MG63 (cell line): ENCODE measurements at regions not wholly inside any gene's neighbourhood (a gene's known extent, or its start where the extent isn't known, plus 50 kb on each side); places are given as distances from the start of the nearest gene placed in this dataset.

ENCODE experiments used
- DNase-seq: peaks from one replicate; pipeline ENCODE4 v3.0.0-alpha.2; 2020
- H3K27me3 ChIP-seq: fragments of 250-450 bp; sonication (Bioruptor Pico); 2 replicates; pipeline ENCODE4 v1.5.1; 2020; ENCODE audit warnings: mild to moderate bottlenecking, moderate library complexity
- H3K36me3 ChIP-seq: fragments of 250-450 bp; sonication (Bioruptor Pico); 2 replicates; pipeline ENCODE4 v1.5.1; 2020; ENCODE audit warnings: mild to moderate bottlenecking, moderate library complexity
- H3K4me3 ChIP-seq: fragments of 250-450 bp; sonication (Bioruptor Pico); 2 replicates; pipeline ENCODE4 v1.5.1; 2020; ENCODE audit warnings: mild to moderate bottlenecking, moderate library complexity
- H3K9me3 ChIP-seq: fragments of 250-450 bp; sonication (Bioruptor Pico); 2 replicates; pipeline ENCODE4 v1.5.1; 2020; ENCODE audit warnings: mild to moderate bottlenecking, moderate library complexity

DNA sequence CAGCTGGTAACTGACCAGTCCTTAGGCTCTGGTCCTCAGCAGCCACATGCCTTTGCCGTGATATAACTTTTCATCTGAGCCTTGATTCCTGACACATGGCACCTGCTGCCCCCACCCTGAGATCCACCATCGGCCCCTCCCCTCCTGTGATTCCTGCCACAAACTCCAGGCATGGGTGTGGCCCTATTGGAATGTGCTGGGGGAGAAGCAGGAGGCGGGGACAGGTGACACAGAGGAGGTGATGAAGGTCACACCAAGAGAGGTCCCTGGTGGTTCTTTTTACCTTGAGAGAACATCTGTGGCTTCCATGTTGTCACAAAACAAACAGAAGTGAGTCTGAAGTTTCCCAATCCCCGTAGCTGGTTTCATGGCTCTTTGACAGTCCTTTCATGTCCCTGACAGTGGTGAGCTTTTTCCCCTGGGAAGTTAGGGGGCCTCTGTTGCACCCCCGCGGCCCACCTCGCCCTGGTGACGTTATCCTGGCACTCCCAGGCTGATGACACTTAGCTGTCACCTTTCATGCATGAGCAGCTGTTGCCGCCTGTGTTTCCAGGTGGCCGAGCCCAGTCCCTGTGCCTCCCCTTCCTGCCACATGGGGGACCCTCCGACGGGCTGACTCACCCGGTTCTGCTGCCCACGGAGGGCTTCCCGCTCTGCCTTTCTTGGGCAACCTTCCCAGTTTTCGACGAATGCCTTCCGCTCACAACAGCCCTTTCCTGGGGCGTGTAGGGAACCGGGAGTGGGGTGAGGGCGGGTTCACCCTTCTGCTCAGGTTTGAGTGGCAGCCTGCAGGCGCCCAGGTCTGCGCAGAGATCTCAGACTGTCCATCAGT, 66.3 kb upstream of the GLI2 start:
- H3K27me3 ChIP-seq: no peaks in the 10 kb centered on the region
- no peak overlapping the region for H3K4me3 ChIP-seq
- peaks cover 26% of the 10 kb centered on the region for H3K9me3 ChIP-seq
- no peak for DNase-seq
- H3K36me3 ChIP-seq: no peaks in the 10 kb centered on the region

DNA sequence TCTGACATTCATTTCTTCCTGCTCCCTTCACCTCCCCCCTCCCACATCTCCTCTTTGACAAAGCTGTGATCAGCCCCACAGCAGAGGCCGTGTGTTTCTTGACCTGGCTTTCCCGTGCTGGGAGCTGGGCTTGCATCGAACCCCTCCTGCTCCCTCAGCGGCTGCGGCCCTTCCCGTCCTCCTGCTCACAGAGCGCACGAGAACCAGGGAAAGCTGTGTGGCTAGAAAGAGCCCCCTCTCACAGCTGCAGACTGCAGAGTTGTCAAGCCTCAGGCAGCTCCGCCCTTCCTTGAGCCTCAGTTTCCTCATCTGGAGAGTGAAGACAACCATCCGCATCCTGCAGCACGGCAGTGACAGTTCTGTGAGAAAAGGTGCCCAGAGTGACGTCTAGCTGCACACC, 65.7 kb upstream of the GLI2 start:
- H3K9me3 ChIP-seq: peaks cover 22% of the 10 kb centered on the region
- no peaks in the 10 kb centered on the region for H3K27me3 ChIP-seq
- no peak for DNase-seq
- no peak overlapping the region for H3K4me3 ChIP-seq
- no peaks in the 10 kb centered on the region for H3K36me3 ChIP-seq

DNA sequence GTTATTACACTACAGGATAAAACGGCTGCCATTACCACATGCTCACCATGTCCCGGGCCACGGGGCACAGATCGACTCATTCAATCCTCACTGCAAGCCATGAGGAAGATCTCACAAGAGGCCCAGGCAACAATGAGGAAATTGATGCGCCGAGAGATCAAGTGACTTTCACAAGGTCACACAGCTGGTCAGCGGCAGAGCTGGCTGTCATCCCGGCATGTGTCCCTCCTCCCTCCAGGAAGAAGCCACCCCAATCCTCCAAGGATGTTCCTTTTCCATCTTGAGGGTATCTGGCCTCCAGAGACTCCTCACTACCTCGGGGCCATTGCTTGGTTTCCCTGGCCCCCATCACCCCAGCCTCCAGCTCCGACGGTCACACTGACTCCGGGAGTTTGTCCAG, 65.3 kb upstream of the GLI2 start:
- no peak for DNase-seq
- peaks cover 18% of the 10 kb centered on the region for H3K9me3 ChIP-seq
- H3K4me3 ChIP-seq: no peak overlapping the region
- no peaks in the 10 kb centered on the region for H3K36me3 ChIP-seq
- no peaks in the 10 kb centered on the region for H3K27me3 ChIP-seq

DNA sequence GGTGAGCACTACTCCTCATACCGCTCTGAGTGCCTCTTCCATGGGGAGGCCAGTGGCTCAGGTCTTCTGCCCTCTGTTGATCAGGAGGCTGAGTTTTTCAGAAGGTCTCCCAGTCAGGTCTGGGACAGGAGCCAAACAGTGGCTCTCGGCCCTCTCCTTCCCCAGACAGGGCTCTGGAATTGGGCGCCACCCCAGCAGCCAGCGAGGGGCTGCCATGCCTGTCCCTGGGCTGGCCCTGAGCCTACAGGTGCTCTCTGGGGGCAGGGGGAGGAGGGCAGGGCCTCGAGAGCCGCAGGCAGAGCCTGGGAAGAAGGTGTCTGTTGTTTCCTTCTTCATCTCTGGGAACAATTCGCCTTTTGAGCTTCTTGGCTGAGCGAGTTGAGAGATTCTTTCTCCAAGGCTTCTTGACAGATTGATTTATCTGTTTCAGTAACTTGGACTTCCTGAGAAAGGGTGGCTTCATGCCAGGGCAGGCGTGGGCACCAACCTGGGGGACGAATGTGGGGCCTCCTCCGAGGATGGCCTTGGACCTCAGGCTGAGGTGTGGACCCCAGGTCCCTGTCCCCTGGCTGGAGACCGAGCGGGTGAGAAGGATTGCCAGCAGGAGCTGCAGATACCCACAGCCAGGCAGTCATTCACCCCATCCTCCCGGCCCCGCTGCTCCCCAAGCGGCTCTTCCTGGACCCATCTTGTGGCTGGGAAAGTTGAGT, 64.7 kb upstream of the GLI2 start:
- peaks cover 12% of the 10 kb centered on the region for H3K9me3 ChIP-seq
- H3K4me3 ChIP-seq: no peak overlapping the region
- H3K36me3 ChIP-seq: no peaks in the 10 kb centered on the region
- no peaks in the 10 kb centered on the region for H3K27me3 ChIP-seq
- DNase-seq: no peak

DNA sequence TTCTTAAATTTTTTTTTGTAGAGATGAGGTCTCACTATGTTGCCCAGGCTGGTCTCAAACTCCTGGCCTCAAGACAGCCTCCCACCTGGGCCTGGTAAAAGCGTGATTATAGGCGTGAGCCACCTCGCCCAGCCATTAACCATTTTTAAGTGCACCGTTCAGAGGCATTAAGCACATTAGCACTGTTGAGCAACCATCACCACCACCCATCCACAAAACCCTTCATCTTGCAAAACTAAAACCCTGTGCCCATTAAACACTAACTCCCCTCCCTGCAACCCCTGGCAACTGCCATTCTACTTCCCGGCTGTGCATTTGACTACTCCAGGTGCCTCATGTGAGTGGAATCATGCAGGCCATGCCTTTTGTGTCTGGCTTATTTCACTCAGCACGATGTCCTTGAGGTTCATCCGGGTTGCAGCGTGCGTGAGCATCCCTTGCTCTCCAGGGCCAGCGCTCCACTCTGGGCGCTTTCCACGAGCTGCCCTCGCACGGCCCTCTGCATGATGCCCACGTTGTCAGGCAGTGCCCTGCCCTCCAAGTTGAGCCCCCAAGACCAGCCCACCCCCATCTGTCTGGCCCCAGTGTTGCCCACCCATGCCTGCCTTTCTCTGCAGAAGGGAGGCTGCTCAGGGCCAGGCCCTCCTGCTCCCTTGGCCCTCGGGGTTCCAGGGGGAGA, 63.0 kb upstream of the GLI2 start:
- Histone ChIP-seq H3K27me3 (no peaks in the 10 kb centered on the region), H3K4me3 (no peak overlapping the region), H3K36me3 (no peaks in the 10 kb centered on the region), H3K9me3 (no peaks in the 10 kb centered on the region)
- no peak for DNase-seq

DNA sequence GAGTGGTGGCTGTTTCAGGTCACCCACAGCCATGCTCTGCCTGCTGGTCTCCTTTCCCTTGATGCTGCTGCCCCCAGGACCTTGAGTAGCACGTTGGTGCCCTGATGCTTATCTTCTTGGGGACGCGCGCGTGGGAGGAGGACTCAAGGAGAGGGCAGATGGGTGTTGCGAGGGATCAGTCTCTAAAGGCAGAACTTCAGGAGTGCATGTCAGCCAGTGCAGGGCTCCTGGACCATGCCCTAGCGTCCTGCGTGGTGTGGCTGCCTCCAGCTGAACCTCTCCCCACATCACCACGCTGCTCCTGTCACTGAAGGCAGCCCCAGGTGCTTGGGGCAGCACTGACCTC, 62.5 kb upstream of the GLI2 start:
- no peak overlapping the region for H3K4me3 ChIP-seq
- no peaks in the 10 kb centered on the region for H3K9me3 ChIP-seq
- no peaks in the 10 kb centered on the region for H3K36me3 ChIP-seq
- no peaks in the 10 kb centered on the region for H3K27me3 ChIP-seq
- DNase-seq: no peak

DNA sequence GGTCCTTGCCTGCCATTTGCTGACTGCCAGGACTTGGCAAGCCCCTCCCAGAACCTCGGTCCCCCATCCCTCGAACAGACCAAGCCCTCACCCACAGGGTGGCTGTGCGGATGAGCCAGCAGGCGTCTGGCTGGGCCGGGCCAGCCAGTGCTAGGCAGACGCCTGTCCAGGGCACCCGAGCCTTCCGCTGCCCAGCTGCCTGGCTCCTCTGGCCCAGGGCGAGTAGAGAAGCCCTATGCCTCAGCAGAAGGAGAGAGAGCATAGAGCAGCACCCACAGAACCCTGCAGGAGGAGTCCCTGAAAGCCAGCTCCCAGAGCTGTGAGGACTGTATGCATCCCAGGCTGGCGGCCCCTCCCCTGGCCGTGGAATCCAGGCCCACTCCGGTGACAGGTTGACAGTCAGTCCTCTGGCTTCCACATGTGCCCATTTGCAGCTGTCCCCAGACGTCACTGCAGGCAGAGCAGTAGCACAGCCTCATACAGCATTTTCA, 62.1 kb upstream of the GLI2 start:
- Histone ChIP-seq H3K36me3 (no peaks in the 10 kb centered on the region), H3K27me3 (no peaks in the 10 kb centered on the region), H3K4me3 (no peak overlapping the region), H3K9me3 (no peaks in the 10 kb centered on the region)
- no peak for DNase-seq

DNA sequence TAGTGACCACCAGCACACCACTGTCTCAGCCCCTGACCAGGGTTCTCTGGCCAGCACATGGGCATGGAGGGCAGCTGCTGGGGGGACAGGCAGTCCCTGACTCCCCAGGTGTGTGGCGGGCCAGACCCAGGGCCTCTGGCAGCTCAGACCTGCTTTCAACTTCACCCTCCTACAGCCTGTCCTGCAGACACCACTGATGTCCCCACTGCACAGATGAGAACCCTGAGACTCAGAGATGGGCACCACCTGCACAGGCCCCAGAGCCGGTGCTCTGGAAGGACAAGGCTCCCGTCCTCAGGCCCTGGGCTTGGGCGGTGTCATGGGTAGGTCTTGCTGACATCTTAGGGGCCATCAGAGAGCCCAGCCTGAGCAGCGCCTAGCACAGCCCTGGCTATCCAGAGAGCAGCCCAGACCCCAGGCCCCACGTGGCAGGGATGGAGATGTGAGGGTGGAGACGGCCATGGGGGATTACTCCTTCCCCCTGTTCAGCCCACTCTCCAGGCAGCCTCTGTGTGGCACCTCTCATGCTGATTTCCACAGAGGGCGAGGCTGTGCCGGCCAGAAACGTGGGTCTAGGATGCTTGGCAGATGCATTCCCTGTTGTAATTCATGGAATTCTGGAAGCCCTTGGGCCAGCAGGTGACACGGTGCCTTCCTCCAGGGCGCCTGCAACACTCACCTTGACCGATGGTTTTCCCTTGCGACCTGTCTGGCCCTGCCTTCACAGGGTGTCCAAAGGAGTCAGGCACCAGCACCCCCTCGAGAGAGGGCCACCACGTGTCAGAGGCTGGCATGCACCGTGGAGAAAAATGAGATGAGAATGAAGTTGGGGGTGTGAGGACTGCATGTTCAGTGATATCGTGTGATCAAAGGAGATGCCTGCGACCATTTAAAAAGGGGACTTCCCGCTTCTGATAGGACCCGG, 61.2 kb upstream of the GLI2 start:
- Histone ChIP-seq H3K36me3 (no peaks in the 10 kb centered on the region), H3K27me3 (no peaks in the 10 kb centered on the region), H3K4me3 (no peak overlapping the region)

DNA sequence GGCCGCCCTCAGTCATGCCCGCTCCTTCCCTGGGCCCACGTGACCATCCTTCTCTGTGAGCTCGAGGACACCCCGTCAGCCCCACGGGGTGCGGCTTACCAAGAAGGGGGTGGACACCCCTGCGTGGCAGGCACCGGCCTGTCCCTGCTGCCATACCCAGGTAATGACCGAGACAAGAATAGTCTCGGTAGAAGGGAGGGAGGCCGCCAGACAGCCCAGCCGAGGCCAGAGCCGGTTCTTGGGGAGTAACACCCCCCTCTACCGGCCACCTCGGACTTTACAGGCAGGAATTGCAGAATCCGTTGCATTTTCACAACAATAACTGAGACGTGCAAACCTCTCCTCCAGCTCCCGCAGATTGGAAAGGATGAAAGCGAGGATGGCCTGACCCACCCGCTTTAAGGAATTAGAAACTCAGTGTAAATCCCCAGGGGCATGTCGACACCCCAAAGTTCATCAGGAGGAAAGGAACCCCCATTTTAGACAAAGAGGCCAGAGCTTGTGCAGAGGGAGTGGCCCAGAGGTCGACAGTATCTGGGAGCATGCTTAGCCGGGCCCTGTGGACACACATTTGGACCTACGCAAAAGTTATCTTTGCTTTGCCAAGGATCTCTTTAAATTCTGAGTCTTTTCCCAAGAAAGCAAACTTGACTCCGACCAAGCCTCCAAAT, 60.1 kb upstream of the GLI2 start:
- Histone ChIP-seq H3K9me3 (no peaks in the 10 kb centered on the region), H3K36me3 (no peaks in the 10 kb centered on the region), H3K27me3 (no peaks in the 10 kb centered on the region), H3K4me3 (no peak overlapping the region)
- peak; percentile 43 for DNase-seq

More for the DNA sequence above, 61.2 kb upstream of the GLI2 start:
- no peaks in the 10 kb centered on the region for H3K9me3 ChIP-seq
- DNase-seq: no peak

DNA sequence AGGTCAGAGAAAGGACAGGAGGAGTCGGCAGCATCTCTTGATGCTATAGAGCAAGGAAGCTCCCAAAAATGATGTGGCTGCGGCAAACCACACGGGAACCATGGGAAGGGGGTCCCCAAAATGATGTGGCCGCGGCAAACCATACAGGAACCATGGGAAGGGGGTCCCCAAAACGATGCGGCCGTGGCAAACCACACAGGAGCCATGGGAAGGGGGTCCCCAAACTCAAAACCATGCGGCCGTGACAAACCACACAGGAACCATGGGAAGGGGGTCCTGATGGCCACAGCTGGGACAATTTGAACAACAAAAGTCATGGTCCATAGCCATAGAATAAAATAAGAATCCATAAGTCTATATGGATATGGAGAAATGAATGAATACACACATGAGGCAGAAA, 58.4 kb upstream of the GLI2 start:
- Histone ChIP-seq H3K9me3 (no peaks in the 10 kb centered on the region), H3K4me3 (no peak overlapping the region), H3K36me3 (no peaks in the 10 kb centered on the region), H3K27me3 (no peaks in the 10 kb centered on the region)
- DNase-seq: no peak

DNA sequence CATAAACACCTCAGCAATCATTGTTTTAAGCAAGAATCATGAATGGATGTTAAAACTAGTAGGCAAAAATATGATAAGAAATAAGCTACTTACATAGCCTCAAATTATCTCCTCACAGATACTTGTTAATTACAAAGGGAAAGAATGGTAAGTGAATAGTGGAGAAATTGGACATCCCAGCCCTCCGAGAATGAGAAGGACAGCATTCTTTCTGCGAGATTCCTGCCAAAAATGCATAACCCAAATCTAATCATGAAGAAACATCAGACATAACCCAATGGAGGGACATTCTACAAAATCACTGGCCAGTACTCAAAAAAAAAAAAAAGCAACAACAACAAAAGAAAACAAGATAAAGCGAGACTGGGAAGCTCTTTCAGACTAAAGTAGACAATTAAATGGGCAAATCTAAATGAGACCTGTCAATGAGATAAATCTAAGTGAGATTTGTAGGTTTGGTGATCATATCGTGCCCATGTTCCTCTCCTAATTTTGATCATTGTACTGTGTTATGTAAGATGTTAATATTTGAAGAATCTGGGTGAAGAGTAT, 57.9 kb upstream of the GLI2 start:
- no peak overlapping the region for H3K4me3 ChIP-seq
- H3K27me3 ChIP-seq: no peaks in the 10 kb centered on the region
- no peak for DNase-seq
- H3K36me3 ChIP-seq: no peaks in the 10 kb centered on the region
- H3K9me3 ChIP-seq: no peaks in the 10 kb centered on the region

DNA sequence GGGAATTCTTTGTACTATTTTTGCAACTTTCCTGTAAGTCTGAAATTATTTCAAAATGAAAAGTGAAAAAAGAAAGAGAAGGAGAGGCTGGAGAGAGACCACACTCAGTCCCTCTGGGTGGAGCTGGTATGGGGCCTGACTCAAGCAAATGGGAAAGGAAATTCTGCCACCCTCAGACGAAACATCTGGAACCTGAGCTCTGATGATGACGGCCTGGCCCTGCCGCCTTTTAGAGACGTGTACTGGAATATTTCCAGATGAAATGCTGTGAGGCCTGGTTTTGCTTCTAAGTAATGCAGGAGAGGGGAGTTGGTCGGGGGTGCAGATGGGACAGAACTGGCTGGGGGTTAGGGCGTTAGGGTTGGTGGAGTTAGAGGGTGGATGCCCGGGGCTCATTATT, 57.4 kb upstream of the GLI2 start:
- no peaks in the 10 kb centered on the region for H3K27me3 ChIP-seq
- no peaks in the 10 kb centered on the region for H3K9me3 ChIP-seq
- DNase-seq: no peak
- H3K4me3 ChIP-seq: no peak overlapping the region
- H3K36me3 ChIP-seq: no peaks in the 10 kb centered on the region

DNA sequence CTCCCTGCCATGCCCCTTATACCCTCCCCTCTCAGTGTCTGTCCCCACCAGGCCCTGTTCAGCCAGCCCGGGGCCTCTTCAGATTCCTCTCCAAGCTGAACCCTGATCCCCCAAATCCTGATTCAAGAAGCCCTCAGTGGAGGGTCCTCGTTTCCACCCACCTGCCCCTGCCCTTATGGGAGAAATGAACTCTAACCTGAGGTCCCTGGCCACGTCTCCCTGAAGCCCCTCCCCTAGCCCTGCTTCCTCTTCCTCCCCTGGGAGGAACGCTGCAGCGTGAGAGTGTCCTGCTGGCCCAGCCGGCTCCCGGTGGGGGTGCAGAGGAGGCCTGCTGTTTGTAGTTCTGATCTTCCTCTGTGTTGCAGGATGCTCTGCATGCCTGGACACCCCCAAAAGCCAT, 56.7 kb upstream of the GLI2 start:
- DNase-seq: no peak
- H3K27me3 ChIP-seq: no peaks in the 10 kb centered on the region
- H3K4me3 ChIP-seq: no peak overlapping the region
- H3K9me3 ChIP-seq: no peaks in the 10 kb centered on the region
- H3K36me3 ChIP-seq: no peaks in the 10 kb centered on the region

DNA sequence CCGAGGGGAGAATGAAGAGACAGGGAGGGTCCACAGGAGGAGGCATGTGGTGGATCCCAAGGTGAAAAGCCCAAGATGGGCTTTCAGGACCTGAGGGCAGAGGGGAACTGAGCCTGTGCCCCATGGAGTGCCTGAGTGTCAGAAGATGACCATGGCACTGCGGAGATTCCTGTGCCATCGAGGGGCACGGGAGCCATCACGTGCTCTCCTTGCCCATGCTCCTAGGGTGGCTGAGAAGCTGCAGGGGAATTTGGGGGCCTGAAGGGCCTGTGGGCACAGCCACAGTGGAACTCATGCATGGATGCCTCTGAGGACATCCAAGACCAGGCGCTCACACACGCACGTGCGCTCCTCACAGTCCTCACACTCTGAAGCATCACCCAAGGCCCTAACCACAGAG, 56.1 kb upstream of the GLI2 start:
- H3K9me3 ChIP-seq: no peaks in the 10 kb centered on the region
- H3K36me3 ChIP-seq: no peaks in the 10 kb centered on the region
- H3K27me3 ChIP-seq: no peaks in the 10 kb centered on the region
- no peak overlapping the region for H3K4me3 ChIP-seq
- no peak for DNase-seq

DNA sequence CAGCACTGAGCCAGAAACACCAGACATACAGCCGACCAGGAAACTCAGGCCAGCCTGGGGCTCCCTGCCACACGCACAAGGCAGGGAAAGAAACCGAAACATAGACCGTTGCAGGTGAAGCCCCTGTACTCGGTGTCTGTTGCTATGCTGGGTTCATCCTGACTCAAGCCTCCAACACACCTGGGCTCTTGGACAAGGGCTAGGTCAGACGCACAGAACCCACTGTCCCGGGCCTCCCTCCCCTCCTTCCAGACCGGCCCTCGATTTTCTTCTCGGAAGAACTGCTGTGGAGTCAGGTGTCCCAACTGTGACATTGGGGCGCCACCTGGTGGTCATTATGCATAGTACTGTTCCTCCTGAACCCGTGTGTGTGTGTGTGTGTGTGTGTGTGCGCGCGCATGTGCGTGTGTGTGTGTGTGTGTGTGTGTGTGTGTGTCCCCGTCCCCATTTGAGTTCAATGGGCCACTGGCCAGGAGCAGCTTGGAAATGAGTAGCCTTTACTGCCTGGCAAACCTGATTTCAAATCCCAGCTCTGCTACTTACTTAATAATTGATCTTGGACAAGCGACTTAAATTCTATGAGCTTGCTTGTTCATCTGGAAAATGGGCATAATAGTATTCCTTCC, 55.4 kb upstream of the GLI2 start:
- DNase-seq: peak; percentile 74
- no peak overlapping the region for H3K4me3 ChIP-seq
- H3K36me3 ChIP-seq: no peaks in the 10 kb centered on the region
- no peaks in the 10 kb centered on the region for H3K9me3 ChIP-seq
- no peaks in the 10 kb centered on the region for H3K27me3 ChIP-seq
